ENCODE measurements at regions not wholly inside any gene's neighbourhood (a gene's known extent, or its start where the extent isn't known, plus 50 kb on each side); places are given as distances from the start of the nearest gene placed in this dataset.

GRCh38 chr1:55712148-55712547 is 497.0 kb upstream of the USP24 start:
- no peaks in the 10 kb centered on the region for H3K27me3 ChIP-seq (replicated peaks; ENCODE audit: control insufficient read depth, insufficient read depth, low read length, poor library complexity, severe bottlenecking)
- H3K36me3 ChIP-seq (ENCODE audit: control insufficient read depth, insufficient read depth, low read length) = no peaks in the 10 kb centered on the region
- no peaks in the 10 kb centered on the region for H3K9me3 ChIP-seq (ENCODE audit: control insufficient read depth, low read length)
- no peaks in the 10 kb centered on the region for H3K4me1 ChIP-seq (ENCODE audit: control insufficient read depth, insufficient read depth, low read length, poor library complexity, severe bottlenecking)
- no peak overlapping the region for H3K27ac ChIP-seq (ENCODE audit: insufficient read depth, low read length, poor library complexity, severe bottlenecking)
- no peak for DNase-seq
- H3K4me3 ChIP-seq (ENCODE audit: insufficient read depth, low read depth, low read length, poor library complexity, severe bottlenecking) = no peak overlapping the region

GRCh38 chr1:55708781-55709180 is 493.6 kb upstream of the USP24 start:
- H3K36me3 ChIP-seq (ENCODE audit: control insufficient read depth, insufficient read depth, low read length) = no peaks in the 10 kb centered on the region
- H3K4me3 ChIP-seq (ENCODE audit: insufficient read depth, low read depth, low read length, poor library complexity, severe bottlenecking) = no peak overlapping the region
- no peaks in the 10 kb centered on the region for H3K9me3 ChIP-seq (ENCODE audit: control insufficient read depth, low read length)
- no peaks in the 10 kb centered on the region for H3K4me1 ChIP-seq (ENCODE audit: control insufficient read depth, insufficient read depth, low read length, poor library complexity, severe bottlenecking)
- no peak for DNase-seq
- no peak overlapping the region for H3K27ac ChIP-seq (ENCODE audit: insufficient read depth, low read length, poor library complexity, severe bottlenecking)
- H3K27me3 ChIP-seq (replicated peaks; ENCODE audit: control insufficient read depth, insufficient read depth, low read length, poor library complexity, severe bottlenecking) = no peaks in the 10 kb centered on the region

GRCh38 chr1:55707846-55708245 is 492.7 kb upstream of the USP24 start:
- H3K4me1 ChIP-seq (ENCODE audit: control insufficient read depth, insufficient read depth, low read length, poor library complexity, severe bottlenecking) = no peaks in the 10 kb centered on the region
- no peak for DNase-seq
- no peak overlapping the region for H3K27ac ChIP-seq (ENCODE audit: insufficient read depth, low read length, poor library complexity, severe bottlenecking)
- no peaks in the 10 kb centered on the region for H3K36me3 ChIP-seq (ENCODE audit: control insufficient read depth, insufficient read depth, low read length)
- H3K4me3 ChIP-seq (ENCODE audit: insufficient read depth, low read depth, low read length, poor library complexity, severe bottlenecking) = no peak overlapping the region
- no peaks in the 10 kb centered on the region for H3K27me3 ChIP-seq (replicated peaks; ENCODE audit: control insufficient read depth, insufficient read depth, low read length, poor library complexity, severe bottlenecking)
- H3K9me3 ChIP-seq (ENCODE audit: control insufficient read depth, low read length) = no peaks in the 10 kb centered on the region

GRCh38 chr1:55707196-55707595 is 492.0 kb upstream of the USP24 start:
- no peak for DNase-seq
- Histone ChIP-seq H3K27ac (ENCODE audit: insufficient read depth, low read length, poor library complexity, severe bottlenecking) (no peak overlapping the region), H3K27me3 (replicated peaks; ENCODE audit: control insufficient read depth, insufficient read depth, low read length, poor library complexity, severe bottlenecking) (no peaks in the 10 kb centered on the region), H3K4me3 (ENCODE audit: insufficient read depth, low read depth, low read length, poor library complexity, severe bottlenecking) (no peak overlapping the region), H3K36me3 (ENCODE audit: control insufficient read depth, insufficient read depth, low read length) (no peaks in the 10 kb centered on the region), H3K9me3 (ENCODE audit: control insufficient read depth, low read length) (no peaks in the 10 kb centered on the region), H3K4me1 (ENCODE audit: control insufficient read depth, insufficient read depth, low read length, poor library complexity, severe bottlenecking) (no peaks in the 10 kb centered on the region)

GRCh38 chr1:55706397-55706796 is 491.2 kb upstream of the USP24 start:
- Histone ChIP-seq H3K9me3 (ENCODE audit: control insufficient read depth, low read length) (no peaks in the 10 kb centered on the region), H3K27me3 (replicated peaks; ENCODE audit: control insufficient read depth, insufficient read depth, low read length, poor library complexity, severe bottlenecking) (no peaks in the 10 kb centered on the region), H3K4me3 (ENCODE audit: insufficient read depth, low read depth, low read length, poor library complexity, severe bottlenecking) (no peak overlapping the region), H3K4me1 (ENCODE audit: control insufficient read depth, insufficient read depth, low read length, poor library complexity, severe bottlenecking) (no peaks in the 10 kb centered on the region), H3K27ac (ENCODE audit: insufficient read depth, low read length, poor library complexity, severe bottlenecking) (no peak overlapping the region), H3K36me3 (ENCODE audit: control insufficient read depth, insufficient read depth, low read length) (no peaks in the 10 kb centered on the region)
- DNase-seq = no peak

- Histone ChIP-seq H3K36me3 (ENCODE audit: control insufficient read depth, insufficient read depth, low read length) (no peaks in the 10 kb centered on the region), H3K27me3 (replicated peaks; ENCODE audit: control insufficient read depth, insufficient read depth, low read length, poor library complexity, severe bottlenecking) (no peaks in the 10 kb centered on the region), H3K4me3 (ENCODE audit: insufficient read depth, low read depth, low read length, poor library complexity, severe bottlenecking) (no peak overlapping the region), H3K4me1 (ENCODE audit: control insufficient read depth, insufficient read depth, low read length, poor library complexity, severe bottlenecking) (no peaks in the 10 kb centered on the region), H3K27ac (ENCODE audit: insufficient read depth, low read length, poor library complexity, severe bottlenecking) (no peak overlapping the region), H3K9me3 (ENCODE audit: control insufficient read depth, low read length) (no peaks in the 10 kb centered on the region)
- DNase-seq = no peak
Measured at GRCh38 chr1:55703726-55704363, 488.7 kb upstream of the USP24 start.

- H3K9me3 ChIP-seq (ENCODE audit: control insufficient read depth, low read length) = no peaks in the 10 kb centered on the region
- H3K27me3 ChIP-seq (replicated peaks; ENCODE audit: control insufficient read depth, insufficient read depth, low read length, poor library complexity, severe bottlenecking) = no peaks in the 10 kb centered on the region
- H3K4me3 ChIP-seq (ENCODE audit: insufficient read depth, low read depth, low read length, poor library complexity, severe bottlenecking) = no peak overlapping the region
- H3K4me1 ChIP-seq (ENCODE audit: control insufficient read depth, insufficient read depth, low read length, poor library complexity, severe bottlenecking) = no peaks in the 10 kb centered on the region
- DNase-seq = no peak
- no peak overlapping the region for H3K27ac ChIP-seq (ENCODE audit: insufficient read depth, low read length, poor library complexity, severe bottlenecking)
- no peaks in the 10 kb centered on the region for H3K36me3 ChIP-seq (ENCODE audit: control insufficient read depth, insufficient read depth, low read length)
Measured at GRCh38 chr1:55702064-55702463, 486.9 kb upstream of the USP24 start.

GRCh38 chr1:55700359-55701130 is 485.4 kb upstream of the USP24 start:
- Histone ChIP-seq H3K9me3 (ENCODE audit: control insufficient read depth, low read length) (no peaks in the 10 kb centered on the region), H3K27ac (ENCODE audit: insufficient read depth, low read length, poor library complexity, severe bottlenecking) (no peak overlapping the region)

GRCh38 chr1:55699228-55699627 is 484.1 kb upstream of the USP24 start:
- H3K9me3 ChIP-seq (ENCODE audit: control insufficient read depth, low read length) = no peaks in the 10 kb centered on the region
- no peaks in the 10 kb centered on the region for H3K27me3 ChIP-seq (replicated peaks; ENCODE audit: control insufficient read depth, insufficient read depth, low read length, poor library complexity, severe bottlenecking)
- no peak overlapping the region for H3K27ac ChIP-seq (ENCODE audit: insufficient read depth, low read length, poor library complexity, severe bottlenecking)
- H3K36me3 ChIP-seq (ENCODE audit: control insufficient read depth, insufficient read depth, low read length) = no peaks in the 10 kb centered on the region
- no peak for DNase-seq
- no peak overlapping the region for H3K4me3 ChIP-seq (ENCODE audit: insufficient read depth, low read depth, low read length, poor library complexity, severe bottlenecking)
- H3K4me1 ChIP-seq (ENCODE audit: control insufficient read depth, insufficient read depth, low read length, poor library complexity, severe bottlenecking) = no peaks in the 10 kb centered on the region

More at GRCh38 chr1:55700359-55701130, 485.4 kb upstream of the USP24 start:
- no peak overlapping the region for H3K4me3 ChIP-seq (ENCODE audit: insufficient read depth, low read depth, low read length, poor library complexity, severe bottlenecking)
- no peaks in the 10 kb centered on the region for H3K36me3 ChIP-seq (ENCODE audit: control insufficient read depth, insufficient read depth, low read length)
- H3K27me3 ChIP-seq (replicated peaks; ENCODE audit: control insufficient read depth, insufficient read depth, low read length, poor library complexity, severe bottlenecking) = no peaks in the 10 kb centered on the region
- DNase-seq = no peak
- H3K4me1 ChIP-seq (ENCODE audit: control insufficient read depth, insufficient read depth, low read length, poor library complexity, severe bottlenecking) = no peaks in the 10 kb centered on the region

- no peak for DNase-seq
- Histone ChIP-seq H3K36me3 (ENCODE audit: control insufficient read depth, insufficient read depth, low read length) (no peaks in the 10 kb centered on the region), H3K4me3 (ENCODE audit: insufficient read depth, low read depth, low read length, poor library complexity, severe bottlenecking) (no peak overlapping the region), H3K27me3 (replicated peaks; ENCODE audit: control insufficient read depth, insufficient read depth, low read length, poor library complexity, severe bottlenecking) (no peaks in the 10 kb centered on the region), H3K27ac (ENCODE audit: insufficient read depth, low read length, poor library complexity, severe bottlenecking) (no peak overlapping the region), H3K4me1 (ENCODE audit: control insufficient read depth, insufficient read depth, low read length, poor library complexity, severe bottlenecking) (no peaks in the 10 kb centered on the region), H3K9me3 (ENCODE audit: control insufficient read depth, low read length) (no peaks in the 10 kb centered on the region)
Measured at GRCh38 chr1:55697997-55698535, 482.9 kb upstream of the USP24 start.
